Osteocyte (in vitro differentiated cells): ENCODE measurements at regions not wholly inside any gene's neighbourhood (a gene's known extent, or its start where the extent isn't known, plus 50 kb on each side); places are given as distances from the start of the nearest gene placed in this dataset.

ENCODE experiments used
- DNase-seq: peaks from one replicate; pipeline ENCODE4 v3.0.0; 2021; ENCODE audit warnings: mixed read lengths; ENCODE audit not compliant: unreplicated experiment; ENCODE audit errors: extremely low spot score
- H3K27ac Mint-ChIP-seq: one replicate; pipeline ENCODE4 v1.8.0; 2021; ENCODE audit warnings: mild to moderate bottlenecking, mixed read lengths; ENCODE audit not compliant: unreplicated experiment
- H3K27me3 Mint-ChIP-seq: one replicate; pipeline ENCODE4 v1.8.0; 2021; ENCODE audit warnings: mixed read lengths; ENCODE audit not compliant: unreplicated experiment
- H3K36me3 Mint-ChIP-seq: one replicate; pipeline ENCODE4 v1.8.0; 2021; ENCODE audit warnings: mixed read lengths; ENCODE audit not compliant: unreplicated experiment
- H3K4me1 Mint-ChIP-seq: one replicate; pipeline ENCODE4 v1.8.0; 2021; ENCODE audit warnings: mixed read lengths; ENCODE audit not compliant: unreplicated experiment
- H3K4me3 Mint-ChIP-seq: one replicate; pipeline ENCODE4 v1.8.0; 2021; ENCODE audit warnings: mild to moderate bottlenecking, moderate library complexity, mixed read lengths; ENCODE audit not compliant: unreplicated experiment
- H3K9me3 Mint-ChIP-seq: one replicate; pipeline ENCODE4 v1.8.0; 2021; ENCODE audit warnings: mixed read lengths; ENCODE audit not compliant: unreplicated experiment
- CTCF ChIP-seq: fragments of 200-600 bp; sonication (generic); IDR thresholded peaks from 2 replicates; pipeline ENCODE4 v1.5.0; 2021; ENCODE audit warnings: antibody characterized with exemption, mild to moderate bottlenecking, moderate library complexity

- no peaks in the 10 kb centered on the region for H3K27me3 Mint-ChIP-seq
- TF ChIP-seq CTCF = no peak
- no peak overlapping the region for H3K27ac Mint-ChIP-seq
- H3K4me3 Mint-ChIP-seq = no peak overlapping the region
- no peaks in the 10 kb centered on the region for H3K36me3 Mint-ChIP-seq
- no peaks in the 10 kb centered on the region for H3K9me3 Mint-ChIP-seq
- DNase-seq = no peak
- no peaks in the 10 kb centered on the region for H3K4me1 Mint-ChIP-seq
These were observed 1415.7 kb upstream of the PCDH9 start for GRCh38 chr13:68645814-68646213.

GRCh38 chr13:68644611-68645010 is 1414.5 kb upstream of the PCDH9 start:
- no peaks in the 10 kb centered on the region for H3K36me3 Mint-ChIP-seq
- H3K4me3 Mint-ChIP-seq = no peak overlapping the region
- no peaks in the 10 kb centered on the region for H3K4me1 Mint-ChIP-seq
- no peaks in the 10 kb centered on the region for H3K27me3 Mint-ChIP-seq
- H3K9me3 Mint-ChIP-seq = no peaks in the 10 kb centered on the region
- DNase-seq = no peak
- no peak for TF ChIP-seq CTCF
- no peak overlapping the region for H3K27ac Mint-ChIP-seq

- no peak for DNase-seq
- no peak for TF ChIP-seq CTCF
- Mint-ChIP-seq H3K4me1 (no peaks in the 10 kb centered on the region), H3K27me3 (no peaks in the 10 kb centered on the region), H3K27ac (no peak overlapping the region), H3K36me3 (no peaks in the 10 kb centered on the region), H3K4me3 (no peak overlapping the region), H3K9me3 (no peaks in the 10 kb centered on the region)
These were observed 1406.6 kb upstream of the PCDH9 start for GRCh38 chr13:68636784-68637183.

GRCh38 chr13:68628994-68629393 is 1398.9 kb upstream of the PCDH9 start:
- no peaks in the 10 kb centered on the region for H3K9me3 Mint-ChIP-seq
- no peak for TF ChIP-seq CTCF
- no peak overlapping the region for H3K4me3 Mint-ChIP-seq
- no peak overlapping the region for H3K27ac Mint-ChIP-seq
- no peak for DNase-seq
- no peaks in the 10 kb centered on the region for H3K27me3 Mint-ChIP-seq
- H3K4me1 Mint-ChIP-seq = no peaks in the 10 kb centered on the region
- no peaks in the 10 kb centered on the region for H3K36me3 Mint-ChIP-seq

- no peak overlapping the region for H3K4me3 Mint-ChIP-seq
- H3K36me3 Mint-ChIP-seq = no peaks in the 10 kb centered on the region
- no peaks in the 10 kb centered on the region for H3K4me1 Mint-ChIP-seq
- no peak overlapping the region for H3K27ac Mint-ChIP-seq
- no peak for TF ChIP-seq CTCF
- H3K27me3 Mint-ChIP-seq = no peaks in the 10 kb centered on the region
- no peaks in the 10 kb centered on the region for H3K9me3 Mint-ChIP-seq
- no peak for DNase-seq
These were observed 1397.2 kb upstream of the PCDH9 start for GRCh38 chr13:68627379-68627778.
